HG03521 (cell line): ENCODE measurements at regions not wholly inside any gene's neighbourhood (a gene's known extent, or its start where the extent isn't known, plus 50 kb on each side); places are given as distances from the start of the nearest gene placed in this dataset.

ENCODE experiments used
- ATAC-seq: cut with Tn5 transposase; IDR thresholded peaks from one replicate; pipeline ENCODE4 v1.9.1; 2021; ENCODE audit warnings: mild to moderate bottlenecking, moderate library complexity; ENCODE audit not compliant: unreplicated experiment

DNA sequence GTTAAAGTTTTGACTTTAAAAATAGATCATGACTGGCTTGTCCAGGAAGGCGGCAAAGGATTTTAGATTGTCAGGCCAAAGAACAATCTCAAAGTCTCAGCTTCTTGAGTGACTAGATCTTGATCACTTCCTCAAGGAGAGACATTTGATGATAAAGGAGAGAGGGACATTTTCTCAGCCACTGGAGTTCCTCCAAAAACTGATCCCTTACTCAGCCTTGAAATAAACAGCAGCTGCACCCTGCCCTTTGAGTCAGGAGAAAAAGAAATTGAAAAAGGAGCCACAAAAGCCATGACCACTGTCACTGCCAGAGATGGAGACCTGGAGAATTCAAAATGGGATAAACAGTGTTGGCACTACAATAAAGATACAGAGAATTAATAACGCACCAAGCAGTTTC is 288.4 kb upstream of the PRMT6 start:
- ATAC-seq: no peak

DNA sequence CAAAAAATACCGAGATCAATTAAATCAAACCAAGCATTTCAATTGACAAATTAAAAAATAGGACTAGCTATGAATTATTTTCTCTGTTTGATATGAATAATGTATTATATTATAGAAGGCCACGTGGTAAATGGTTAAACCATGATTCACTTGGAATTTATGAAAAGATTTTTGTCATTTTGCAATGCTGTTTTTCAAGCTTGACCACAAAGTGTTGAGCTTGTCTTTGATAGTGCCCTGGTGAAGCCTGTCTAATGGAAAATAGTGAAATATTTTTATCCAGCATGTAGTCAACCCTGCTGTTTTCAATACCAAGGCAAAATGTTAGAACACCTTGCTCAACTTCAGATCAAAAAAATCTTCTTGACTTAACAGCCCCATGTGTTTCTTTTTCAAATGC is 288.0 kb upstream of the PRMT6 start:
- no peak for ATAC-seq

- no peak for ATAC-seq
Measured at GRCh38 chr1:106773206-106773605, 283.3 kb upstream of the PRMT6 start.

GRCh38 chr1:106780066-106780465 is 276.4 kb upstream of the PRMT6 start:
- no peak for ATAC-seq

DNA sequence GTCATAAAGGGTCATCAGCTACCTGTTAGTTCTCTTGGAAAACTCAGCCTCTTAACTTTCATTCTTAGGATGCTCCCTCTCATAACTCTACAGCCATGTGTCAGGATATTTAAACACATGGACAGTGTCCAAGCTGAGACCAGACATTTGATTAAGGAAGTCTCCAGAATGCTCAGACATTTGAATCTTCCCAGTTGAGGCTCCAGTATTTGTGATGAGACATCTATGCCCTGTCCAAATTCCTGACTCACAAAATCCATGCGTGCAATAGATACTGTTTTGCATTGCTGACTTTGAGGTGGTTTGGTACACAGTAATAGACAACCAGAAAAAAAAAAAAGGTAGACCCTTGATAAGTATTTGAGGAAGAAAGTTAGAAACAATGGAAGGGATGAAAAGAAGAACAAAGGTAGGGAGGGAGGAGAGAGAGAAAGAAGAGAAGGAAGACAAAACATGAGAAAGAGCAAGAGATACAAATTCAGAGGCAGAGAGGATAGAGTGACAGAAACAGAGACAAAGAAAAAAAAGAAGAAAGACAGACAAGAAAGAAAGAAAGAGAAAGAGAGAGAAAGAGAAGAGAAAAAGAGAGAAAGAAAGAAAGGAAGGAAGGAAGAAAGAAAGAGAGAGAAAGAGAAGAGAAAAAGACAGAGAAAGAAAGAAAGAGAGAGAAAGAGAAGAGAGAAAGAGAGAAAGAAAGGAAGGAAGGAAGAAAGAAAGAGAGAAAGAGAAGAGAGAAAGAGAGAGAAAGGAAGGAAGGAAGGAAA is 275.5 kb upstream of the PRMT6 start:
- no peak for ATAC-seq

- no peak for ATAC-seq
Measured at GRCh38 chr1:106785176-106785575, 271.3 kb upstream of the PRMT6 start.

DNA sequence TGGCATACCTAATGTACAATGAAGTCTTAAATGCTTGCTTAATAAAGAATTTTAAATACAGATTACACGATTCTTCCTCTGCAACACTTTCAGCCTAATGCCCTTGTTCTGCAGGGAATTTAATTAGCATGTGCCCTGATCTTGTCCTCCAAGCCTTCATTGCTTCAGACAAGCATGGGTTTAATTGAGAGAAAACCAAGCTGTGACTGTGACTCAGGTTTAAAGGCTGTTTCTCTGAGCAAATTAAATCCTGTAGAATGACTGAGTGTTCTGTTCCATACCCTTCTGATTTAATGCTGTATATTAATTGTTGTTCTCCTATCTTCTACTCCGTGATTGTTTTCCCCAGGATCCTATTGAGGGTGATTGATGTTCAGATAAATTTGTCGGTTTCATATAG is 269.0 kb upstream of the PRMT6 start:
- no peak for ATAC-seq

GRCh38 chr1:106789686-106790085 is 266.8 kb upstream of the PRMT6 start:
- no peak for ATAC-seq

- no peak for ATAC-seq
Measured at GRCh38 chr1:106791041-106791440, 265.4 kb upstream of the PRMT6 start.

DNA sequence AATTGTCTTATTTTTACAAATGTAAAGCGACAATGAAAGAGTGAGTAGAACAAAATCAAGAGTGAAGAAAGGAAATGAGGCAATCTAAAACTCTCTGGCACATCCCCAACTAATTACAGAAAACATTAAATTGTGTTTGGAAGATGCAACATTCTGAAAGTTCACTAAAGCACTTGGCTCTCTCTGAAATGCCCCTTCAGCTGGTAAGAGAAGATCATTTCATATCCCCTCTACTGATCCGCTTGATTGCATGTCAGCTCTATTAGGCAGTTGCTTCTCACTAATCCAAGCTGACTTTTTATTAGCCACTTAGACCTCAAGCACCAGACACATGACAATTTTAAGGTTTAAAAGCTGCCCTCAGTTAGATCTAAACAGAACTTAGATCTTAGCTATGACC is 262.8 kb upstream of the PRMT6 start:
- ATAC-seq: no peak

DNA sequence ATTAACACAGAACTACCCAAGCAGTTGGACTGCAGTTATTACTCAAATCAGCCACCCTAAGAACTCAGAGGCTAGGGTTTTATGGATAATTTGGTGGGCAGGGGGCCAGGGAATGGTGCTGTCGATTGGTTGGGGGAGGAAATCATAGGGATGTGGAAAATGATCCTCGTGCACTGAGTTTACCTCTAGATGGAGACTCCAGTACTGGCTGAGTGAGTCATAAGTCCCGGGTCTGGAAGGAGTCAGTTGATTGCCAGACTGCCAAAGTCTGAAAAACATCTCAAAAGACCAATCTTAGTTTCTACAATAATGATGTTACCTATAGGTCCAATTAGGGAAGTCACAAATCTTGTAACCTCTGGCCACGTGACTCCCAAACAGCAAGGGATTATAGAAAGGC is 257.5 kb upstream of the PRMT6 start:
- ATAC-seq: no peak

GRCh38 chr1:106802181-106802580 is 254.3 kb upstream of the PRMT6 start:
- no peak for ATAC-seq

- no peak for ATAC-seq
Measured at GRCh38 chr1:106814418-106814817, 242.1 kb upstream of the PRMT6 start.

DNA sequence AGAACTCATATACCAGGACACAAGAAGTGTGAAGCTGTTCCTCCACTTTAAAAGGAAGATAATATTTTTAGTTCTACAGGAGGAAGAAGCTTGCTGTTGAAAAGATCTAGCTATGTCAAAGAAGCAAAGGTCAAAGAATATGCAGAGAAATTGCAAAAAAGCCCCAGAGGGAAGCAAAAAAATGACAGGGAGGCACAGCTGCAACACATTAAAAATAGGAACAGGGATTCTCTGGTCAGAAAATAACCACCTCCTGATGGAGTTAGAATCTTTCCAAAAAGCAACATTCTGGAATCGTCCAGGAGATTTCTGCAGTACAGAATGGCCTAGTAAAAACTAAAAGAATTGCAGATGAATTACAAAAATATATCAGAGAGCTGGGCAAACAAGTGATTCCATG is 238.9 kb upstream of the PRMT6 start:
- no peak for ATAC-seq

GRCh38 chr1:106831511-106831910 is 225.0 kb upstream of the PRMT6 start:
- no peak for ATAC-seq

DNA sequence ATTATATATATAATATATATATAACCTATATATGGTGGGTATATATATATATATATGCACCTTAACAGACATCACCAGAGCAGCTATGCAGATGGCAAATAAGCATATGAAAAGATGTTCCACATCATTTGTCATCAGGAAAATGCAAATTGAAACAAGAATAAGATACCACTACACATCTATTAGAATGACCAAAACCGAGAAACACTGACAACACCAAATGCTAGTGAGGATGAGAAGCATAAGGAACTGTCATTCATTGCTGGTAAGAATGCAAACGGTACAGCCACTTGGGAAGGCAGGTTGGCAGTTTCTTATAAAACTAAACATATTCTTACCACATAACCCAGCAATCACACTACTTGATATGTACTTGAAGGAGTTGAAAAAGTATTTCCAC is 219.8 kb upstream of the PRMT6 start:
- ATAC-seq: peak; percentile 75

GRCh38 chr1:106843518-106843917 is 213.0 kb upstream of the PRMT6 start:
- no peak for ATAC-seq

GRCh38 chr1:106846656-106847055 is 209.8 kb upstream of the PRMT6 start:
- ATAC-seq: peak; percentile 95

DNA sequence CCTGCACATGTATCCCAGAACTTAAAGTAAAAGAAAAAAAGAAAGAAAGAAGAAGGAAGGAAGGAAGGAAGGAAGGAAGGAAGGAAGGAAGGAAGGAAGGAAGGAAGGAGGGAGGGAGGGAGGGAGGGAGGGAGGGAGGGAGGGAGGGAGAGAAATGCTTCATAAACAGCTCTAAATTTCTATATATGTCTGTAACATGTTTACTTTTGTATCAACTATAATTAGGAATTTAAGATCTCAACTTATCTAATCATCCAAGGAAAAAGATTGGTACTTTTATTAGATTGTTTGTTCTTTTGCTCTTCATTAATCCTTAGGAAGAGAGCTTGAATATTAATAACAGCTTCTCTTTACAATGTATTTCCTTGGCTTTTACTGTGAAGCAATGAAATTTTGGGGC is 195.4 kb upstream of the PRMT6 start:
- no peak for ATAC-seq

GRCh38 chr1:106868828-106869227 is 187.6 kb upstream of the PRMT6 start:
- ATAC-seq: no peak

DNA sequence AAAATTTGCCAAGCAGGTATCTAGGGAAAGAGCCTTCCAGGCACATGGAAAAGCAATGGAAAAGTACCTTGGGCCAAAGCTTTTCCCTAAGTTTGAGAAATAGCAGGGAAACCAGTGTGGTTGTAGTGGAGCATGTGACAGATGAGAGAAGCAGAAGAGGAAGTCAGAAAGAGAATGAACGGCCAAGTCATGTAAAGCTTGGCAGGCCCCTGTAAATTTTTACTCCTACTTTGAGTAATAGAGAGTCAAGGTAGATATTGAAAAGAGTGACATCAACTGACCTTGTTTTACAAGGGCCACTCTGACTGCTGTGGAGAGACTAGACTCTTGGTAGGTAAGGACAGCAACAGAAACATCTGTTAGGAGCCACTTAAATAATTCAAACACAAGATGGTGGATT is 180.9 kb upstream of the PRMT6 start:
- no peak for ATAC-seq

- ATAC-seq: peak; percentile 62
Measured at GRCh38 chr1:106876384-106876783, 180.1 kb upstream of the PRMT6 start.

GRCh38 chr1:106879538-106879937 is 176.9 kb upstream of the PRMT6 start:
- ATAC-seq: no peak
